ENCODE measurements at regions not wholly inside any gene's neighbourhood (a gene's known extent, or its start where the extent isn't known, plus 50 kb on each side); places are given as distances from the start of the nearest gene placed in this dataset.
"Not testable (repeated sequence)": the region's sequence is repeated elsewhere in the genome, so short reads cannot be mapped to it uniquely, and the experiment has no call there.

DNA sequence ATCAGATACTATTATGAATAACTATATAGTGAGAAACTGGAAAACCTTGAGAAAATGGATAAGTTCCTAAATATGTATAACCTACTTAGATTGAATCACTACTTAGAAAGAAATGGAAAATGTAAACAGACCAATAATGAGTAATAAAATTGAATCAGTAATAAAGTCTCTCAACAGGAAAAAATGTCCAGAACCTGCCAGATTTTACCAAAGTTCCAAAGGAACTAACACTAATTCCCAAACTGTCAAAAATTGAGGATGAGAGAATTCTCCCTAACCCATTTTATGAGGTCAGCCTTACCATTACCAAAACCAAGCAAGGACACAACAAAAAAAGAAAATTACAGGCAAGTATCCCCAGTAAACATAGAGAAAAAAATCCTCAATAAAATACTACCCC, 272.0 kb downstream of the RPAP3 start:
- DNase-seq (no peak), ATAC-seq (ENCODE audit: low read depth) (no peak)
- Mint-ChIP-seq H3K4me1 (no peaks in the 10 kb centered on the region), H3K36me3 (peaks cover 2% of the 10 kb centered on the region), H3K9me3 (peaks cover 11% of the 10 kb centered on the region), H3K27me3 (peaks cover 2% of the 10 kb centered on the region), H3K4me3 (no peak overlapping the region), H3K27ac (no peak overlapping the region)
- POLR2A ChIA-PET, result no interaction called here

DNA sequence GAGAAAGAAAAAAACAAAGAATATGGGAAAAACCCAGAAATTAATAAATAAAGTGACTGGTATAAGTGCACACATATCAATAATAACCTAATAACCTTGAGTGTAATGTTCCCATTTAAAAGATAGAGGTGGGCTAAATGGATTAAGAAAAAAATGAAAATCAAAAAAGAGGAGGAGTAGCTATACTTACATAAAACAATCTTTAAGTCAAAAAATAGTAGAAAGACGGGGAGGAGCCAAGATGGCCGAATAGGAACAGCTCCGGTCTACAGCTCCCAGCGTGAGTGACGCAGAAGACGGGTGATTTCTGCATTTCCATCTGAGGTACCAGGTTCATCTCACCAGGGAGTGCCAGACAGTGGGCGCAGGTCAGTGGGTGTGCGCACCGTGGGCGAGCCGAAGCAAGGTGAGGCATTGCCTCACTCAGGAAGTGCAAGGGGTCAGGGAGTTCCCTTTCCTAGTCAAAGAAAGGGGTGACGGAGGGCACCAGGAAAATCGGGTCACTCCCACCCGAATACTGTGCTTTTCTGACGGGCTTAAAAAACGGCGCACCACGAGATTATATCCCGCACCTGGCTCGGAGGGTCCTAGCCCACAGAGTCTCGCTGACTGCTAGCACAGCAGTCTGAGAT, 279.0 kb downstream of the RPAP3 start:
- POLR2A ChIA-PET, DNase-seq, H3K27me3 Mint-ChIP-seq: not testable (repeated sequence)

DNA sequence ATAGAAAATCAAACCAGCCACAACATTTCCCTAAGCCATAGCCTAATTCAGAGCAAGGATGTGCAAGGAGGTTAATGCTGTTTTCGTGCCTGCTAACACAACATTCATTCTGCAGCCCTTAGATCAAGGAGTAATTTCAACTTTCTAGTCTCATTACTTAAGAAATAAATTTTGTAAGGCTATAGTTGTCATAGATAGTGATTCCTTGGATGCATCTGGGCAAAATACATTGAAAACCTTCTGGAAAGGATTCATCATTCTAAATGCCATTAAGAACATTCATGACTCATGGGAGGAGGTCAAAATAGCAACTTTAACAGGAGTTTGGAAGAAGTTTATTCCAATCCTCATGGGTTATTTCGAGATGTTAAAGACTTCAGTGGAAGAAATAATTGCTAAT, 283.2 kb downstream of the RPAP3 start:
- H3K4me3 Mint-ChIP-seq, result no peak overlapping the region

More for the DNA sequence above, 279.0 kb downstream of the RPAP3 start:
- not testable (repeated sequence) for ATAC-seq (ENCODE audit: low read depth); H3K36me3 Mint-ChIP-seq; H3K4me1 Mint-ChIP-seq
- peaks cover 13% of the 10 kb centered on the region for H3K9me3 Mint-ChIP-seq
- H3K27ac Mint-ChIP-seq, result peak overlapping the region; percentile 18
- H3K4me3 Mint-ChIP-seq, result peak overlapping the region; percentile 41

DNA sequence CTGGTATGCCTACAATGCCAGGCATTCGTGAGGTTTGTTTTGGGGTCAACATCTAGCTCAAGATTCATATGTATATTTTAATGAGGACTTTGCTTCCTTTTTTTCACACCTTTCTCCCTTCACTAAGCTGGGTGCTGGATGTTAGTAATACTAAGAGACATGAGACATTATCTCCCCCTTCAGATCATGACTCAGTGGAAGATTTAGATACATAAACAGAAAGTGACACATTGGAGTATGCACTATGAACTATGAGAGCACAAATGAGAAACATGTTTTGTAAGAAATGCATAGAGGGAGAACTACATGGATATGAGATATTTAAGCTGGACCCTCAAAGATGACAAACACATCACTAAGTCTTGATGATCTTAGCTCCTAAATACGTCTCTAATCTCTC, 286.3 kb downstream of the RPAP3 start:
- Mint-ChIP-seq H3K4me1 (no peaks in the 10 kb centered on the region), H3K4me3 (no peak overlapping the region), H3K9me3 (peaks cover 2% of the 10 kb centered on the region), H3K36me3 (peaks cover 3% of the 10 kb centered on the region), H3K27me3 (no peaks in the 10 kb centered on the region), H3K27ac (no peak overlapping the region)
- DNase-seq (no peak), ATAC-seq (ENCODE audit: low read depth) (no peak)
- POLR2A ChIA-PET, result no interaction called here

More for the DNA sequence above, 283.2 kb downstream of the RPAP3 start:
- no peaks in the 10 kb centered on the region for H3K27me3 Mint-ChIP-seq
- DNase-seq, result no peak
- H3K9me3 Mint-ChIP-seq, result peaks cover 13% of the 10 kb centered on the region
- POLR2A ChIA-PET, result no interaction called here
- H3K4me1 Mint-ChIP-seq, result peaks cover 2% of the 10 kb centered on the region
- H3K27ac Mint-ChIP-seq, result no peak overlapping the region
- H3K36me3 Mint-ChIP-seq, result peaks cover 4% of the 10 kb centered on the region
- no peak for ATAC-seq (ENCODE audit: low read depth)

DNA sequence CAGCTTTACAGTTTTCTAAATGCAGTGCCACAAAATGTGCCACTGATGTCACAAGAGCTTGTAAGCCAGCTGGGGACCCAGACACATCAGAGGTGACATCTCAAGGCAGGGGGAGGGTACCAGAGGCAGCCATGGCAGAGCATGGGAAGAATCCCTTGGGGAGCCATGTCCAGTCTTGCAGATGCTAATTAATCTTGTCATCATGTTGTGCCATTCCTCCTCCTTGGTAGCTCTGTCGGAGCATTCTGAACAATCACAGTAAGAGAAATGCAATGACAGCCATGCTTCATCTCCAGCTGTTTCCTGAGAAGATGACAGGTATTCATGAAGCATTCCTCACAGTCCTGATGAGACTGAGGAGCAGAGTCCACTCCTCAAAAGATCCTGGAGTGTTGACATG, 287.9 kb downstream of the RPAP3 start:
- Mint-ChIP-seq H3K27me3 (no peaks in the 10 kb centered on the region), H3K4me1 (peaks cover 5% of the 10 kb centered on the region), H3K4me3 (no peak overlapping the region), H3K9me3 (peaks cover 2% of the 10 kb centered on the region), H3K36me3 (peaks cover 4% of the 10 kb centered on the region), H3K27ac (no peak overlapping the region)
- ATAC-seq (ENCODE audit: low read depth) (no peak), DNase-seq (no peak)
- POLR2A ChIA-PET, result no interaction called here

DNA sequence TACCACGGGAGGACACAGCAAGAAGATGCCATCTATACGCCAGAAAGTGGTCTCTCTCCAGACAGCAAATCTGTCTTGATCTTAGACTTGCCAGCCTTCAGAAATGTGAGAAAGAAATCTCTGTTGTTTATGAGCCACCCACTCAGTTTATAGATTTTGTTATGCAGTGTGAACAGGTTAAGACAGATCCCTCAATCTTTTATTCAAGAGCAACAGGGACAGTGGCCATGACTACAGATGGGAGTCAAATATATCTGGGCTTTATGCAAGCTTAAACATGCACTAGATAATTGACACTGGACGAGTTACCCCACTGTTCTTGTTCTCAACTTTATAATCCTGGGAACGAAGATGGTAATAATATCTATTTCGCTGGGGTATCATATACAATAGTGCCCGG, 288.7 kb downstream of the RPAP3 start:
- ATAC-seq (ENCODE audit: low read depth) (no peak), DNase-seq (no peak)
- POLR2A ChIA-PET, result no interaction called here
- H3K27ac Mint-ChIP-seq, result no peak overlapping the region
- peaks cover 4% of the 10 kb centered on the region for H3K36me3 Mint-ChIP-seq
- peaks cover 10% of the 10 kb centered on the region for H3K4me1 Mint-ChIP-seq
- peaks cover 2% of the 10 kb centered on the region for H3K9me3 Mint-ChIP-seq
- no peaks in the 10 kb centered on the region for H3K27me3 Mint-ChIP-seq
- no peak overlapping the region for H3K4me3 Mint-ChIP-seq

DNA sequence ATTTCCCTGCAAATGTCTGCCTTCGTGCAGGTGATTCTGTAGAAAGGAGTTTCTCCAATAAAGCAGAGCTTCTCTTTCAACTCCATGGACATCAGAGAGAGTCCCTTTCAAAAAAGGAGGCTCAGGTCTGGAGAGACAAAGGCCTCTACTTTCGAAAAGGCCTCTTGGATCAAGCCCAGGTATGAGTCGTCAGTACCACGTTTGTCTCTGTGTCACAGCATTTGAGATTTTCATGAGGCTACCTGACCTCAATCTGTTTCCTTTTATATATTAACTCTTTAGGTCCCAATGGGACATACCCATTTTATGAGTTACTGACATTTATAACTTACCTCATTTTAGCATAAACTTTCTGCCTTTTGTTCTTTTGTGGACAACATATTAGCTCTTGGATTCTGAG, 290.8 kb downstream of the RPAP3 start:
- H3K27ac Mint-ChIP-seq, result no peak overlapping the region
- POLR2A ChIA-PET, result no interaction called here
- H3K27me3 Mint-ChIP-seq, result no peaks in the 10 kb centered on the region
- no peak for ATAC-seq (ENCODE audit: low read depth)
- H3K4me1 Mint-ChIP-seq, result peaks cover 15% of the 10 kb centered on the region
- peaks cover 2% of the 10 kb centered on the region for H3K9me3 Mint-ChIP-seq
- H3K4me3 Mint-ChIP-seq, result no peak overlapping the region
- H3K36me3 Mint-ChIP-seq, result peaks cover 4% of the 10 kb centered on the region
- DNase-seq, result no peak

DNA sequence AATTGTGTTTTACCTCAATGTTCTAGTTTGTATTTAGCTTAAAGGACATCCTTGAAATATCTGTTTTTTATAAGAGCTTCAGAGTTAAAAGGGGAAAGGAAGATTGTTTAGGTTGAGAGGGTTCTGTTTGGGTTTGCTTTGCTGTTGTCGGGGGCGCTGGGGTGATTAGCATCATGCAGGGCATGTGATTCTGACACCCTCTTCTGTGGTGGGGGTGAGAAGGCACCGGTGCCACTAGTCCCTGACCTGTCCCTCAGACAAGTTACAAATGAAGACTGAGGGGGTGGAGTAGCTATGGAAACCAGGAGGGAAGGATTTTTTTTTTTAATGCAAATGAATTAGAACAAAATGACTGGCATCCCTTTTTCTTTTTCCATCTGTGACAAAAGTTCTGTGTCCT, 291.3 kb downstream of the RPAP3 start:
- H3K4me3 Mint-ChIP-seq, result no peak overlapping the region

DNA sequence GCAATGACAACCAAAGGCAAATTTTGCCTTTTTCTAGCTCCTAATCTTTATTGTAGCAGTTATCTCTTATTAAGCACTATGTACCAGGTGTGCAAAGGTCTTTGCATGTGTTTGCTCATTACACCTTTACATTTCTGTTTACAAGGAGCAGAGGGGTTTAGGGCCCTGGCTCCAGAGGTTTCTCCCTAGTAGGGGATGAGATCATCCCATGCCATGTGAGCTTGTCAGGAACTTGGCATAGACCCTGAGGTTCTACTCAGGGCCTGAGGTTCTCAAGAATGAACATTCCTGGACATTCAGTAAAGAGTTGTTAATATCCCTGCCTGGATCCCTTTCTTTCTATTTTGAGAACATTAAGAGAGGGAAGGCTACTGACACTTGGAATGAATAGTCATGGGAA, 292.0 kb downstream of the RPAP3 start:
- H3K4me1 Mint-ChIP-seq, result peaks cover 15% of the 10 kb centered on the region
- H3K36me3 Mint-ChIP-seq, result peaks cover 4% of the 10 kb centered on the region
- peaks cover 2% of the 10 kb centered on the region for H3K9me3 Mint-ChIP-seq
- H3K27me3 Mint-ChIP-seq, result no peaks in the 10 kb centered on the region
- ATAC-seq (ENCODE audit: low read depth), result no peak
- H3K27ac Mint-ChIP-seq, result no peak overlapping the region
- DNase-seq, result no peak
- POLR2A ChIA-PET, result no interaction called here
- no peak overlapping the region for H3K4me3 Mint-ChIP-seq

More for the DNA sequence above, 291.3 kb downstream of the RPAP3 start:
- POLR2A ChIA-PET, result no interaction called here
- ATAC-seq (ENCODE audit: low read depth) (no peak), DNase-seq (no peak)
- Mint-ChIP-seq H3K27me3 (no peaks in the 10 kb centered on the region), H3K9me3 (peaks cover 2% of the 10 kb centered on the region), H3K27ac (no peak overlapping the region), H3K36me3 (peaks cover 4% of the 10 kb centered on the region), H3K4me1 (peaks cover 15% of the 10 kb centered on the region)

DNA sequence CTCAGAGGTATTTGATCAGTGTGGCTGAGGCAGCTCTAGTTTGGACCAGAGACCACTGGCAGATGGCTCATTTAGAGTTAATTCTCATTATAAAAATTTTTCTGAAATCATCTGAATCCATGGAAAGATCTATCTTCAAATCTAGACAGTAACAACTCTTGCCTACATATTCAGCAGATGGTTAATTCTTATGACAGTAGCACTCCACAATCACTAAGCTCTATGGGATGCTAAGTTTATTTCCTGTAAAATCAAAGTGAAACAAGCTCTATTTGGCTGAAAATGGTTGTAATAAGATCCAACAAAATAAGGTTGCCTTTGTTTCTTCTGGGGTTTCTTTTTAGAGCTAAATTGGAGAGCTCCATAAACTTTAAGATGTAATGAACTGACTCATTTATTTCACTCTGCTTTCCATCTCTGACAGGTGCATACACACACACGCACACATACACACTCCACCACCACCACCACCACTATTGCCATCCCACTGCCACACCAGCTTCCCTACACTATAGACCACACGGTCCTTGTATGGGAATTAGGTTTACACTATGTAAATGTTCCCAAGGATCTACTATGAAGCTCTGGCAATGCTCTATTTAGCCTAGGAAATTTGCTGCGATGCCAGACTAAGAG, 293.1 kb downstream of the RPAP3 start:
- H3K36me3 Mint-ChIP-seq, result peaks cover 4% of the 10 kb centered on the region
- POLR2A ChIA-PET, result no interaction called here
- no peak for ATAC-seq (ENCODE audit: low read depth)
- peaks cover 22% of the 10 kb centered on the region for H3K4me1 Mint-ChIP-seq
- no peak overlapping the region for H3K4me3 Mint-ChIP-seq
- H3K9me3 Mint-ChIP-seq, result peaks cover 2% of the 10 kb centered on the region
- DNase-seq, result no peak
- H3K27me3 Mint-ChIP-seq, result no peaks in the 10 kb centered on the region
- H3K27ac Mint-ChIP-seq, result no peak overlapping the region

DNA sequence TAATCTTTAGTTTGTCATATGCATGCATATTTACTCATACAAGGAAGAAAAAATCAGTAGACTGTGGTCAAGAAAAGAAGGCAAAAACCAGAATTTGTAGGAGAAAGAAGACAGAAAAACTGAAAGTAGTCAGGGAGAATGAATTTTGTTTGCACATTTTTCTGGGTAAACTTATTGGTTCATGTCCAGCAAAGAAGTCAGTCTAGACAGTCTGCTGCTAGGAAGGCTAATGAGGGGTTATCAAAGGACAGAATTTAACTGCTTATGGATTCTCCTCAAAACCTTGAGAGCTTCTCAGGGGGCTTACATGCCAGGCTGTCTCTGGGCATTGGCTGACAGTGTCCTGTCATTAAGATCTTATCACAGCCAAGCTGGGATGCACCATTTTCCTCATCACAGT, 293.9 kb downstream of the RPAP3 start:
- Mint-ChIP-seq H3K9me3 (peaks cover 2% of the 10 kb centered on the region), H3K4me3 (no peak overlapping the region), H3K4me1 (peaks cover 27% of the 10 kb centered on the region), H3K36me3 (peaks cover 4% of the 10 kb centered on the region), H3K27me3 (no peaks in the 10 kb centered on the region), H3K27ac (no peak overlapping the region)
- ATAC-seq (ENCODE audit: low read depth) (no peak), DNase-seq (no peak)
- POLR2A ChIA-PET, result no interaction called here

DNA sequence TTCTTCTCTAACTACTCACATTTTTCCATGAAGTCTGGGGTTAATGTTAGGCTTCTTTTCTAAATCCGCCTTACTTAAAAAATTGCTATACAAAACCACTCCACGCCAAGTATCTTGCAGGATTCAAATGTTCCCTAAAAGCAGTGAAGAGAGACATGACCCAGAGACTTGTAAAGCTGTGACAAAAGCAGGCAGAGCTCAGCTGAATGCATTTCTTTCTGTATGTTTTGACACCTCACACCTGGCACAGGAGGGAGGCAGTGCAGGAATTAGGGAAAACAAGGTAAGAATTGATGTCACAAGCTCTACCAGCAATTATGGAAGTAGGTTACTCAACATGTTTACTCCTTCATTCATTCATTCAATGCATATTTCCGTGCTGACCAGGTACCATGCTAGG, 295.0 kb downstream of the RPAP3 start:
- peaks cover 2% of the 10 kb centered on the region for H3K9me3 Mint-ChIP-seq
- ATAC-seq (ENCODE audit: low read depth), result no peak
- peaks cover 27% of the 10 kb centered on the region for H3K4me1 Mint-ChIP-seq
- POLR2A ChIA-PET, result no interaction called here
- H3K27ac Mint-ChIP-seq, result no peak overlapping the region
- DNase-seq, result no peak
- H3K36me3 Mint-ChIP-seq, result peaks cover 3% of the 10 kb centered on the region
- H3K27me3 Mint-ChIP-seq, result no peaks in the 10 kb centered on the region
- H3K4me3 Mint-ChIP-seq, result no peak overlapping the region

DNA sequence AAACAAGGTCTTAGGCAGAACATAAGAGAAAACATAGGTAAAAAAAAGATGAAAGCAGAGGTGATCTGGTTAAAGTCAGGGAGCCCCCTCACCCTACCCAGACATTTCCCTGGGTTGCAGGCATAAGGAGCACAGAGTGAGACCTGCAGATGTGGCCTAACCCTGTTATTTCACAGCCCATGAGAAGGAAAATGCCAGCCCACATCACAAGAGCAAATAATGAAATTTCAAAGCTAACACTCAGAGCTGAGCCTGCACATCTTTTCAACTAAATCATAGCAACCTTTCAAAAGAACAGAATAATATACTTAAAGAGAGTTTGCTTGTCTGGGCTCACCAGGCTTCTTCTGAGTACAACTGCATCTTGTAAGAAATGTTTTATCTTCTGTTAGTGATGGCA, 295.4 kb downstream of the RPAP3 start:
- Mint-ChIP-seq H3K4me3 (no peak overlapping the region), H3K4me1 (peaks cover 27% of the 10 kb centered on the region), H3K27me3 (no peaks in the 10 kb centered on the region), H3K36me3 (peaks cover 6% of the 10 kb centered on the region), H3K27ac (no peak overlapping the region), H3K9me3 (peaks cover 3% of the 10 kb centered on the region)
- ATAC-seq (ENCODE audit: low read depth), result no peak
- POLR2A ChIA-PET, result no interaction called here
- no peak for DNase-seq

DNA sequence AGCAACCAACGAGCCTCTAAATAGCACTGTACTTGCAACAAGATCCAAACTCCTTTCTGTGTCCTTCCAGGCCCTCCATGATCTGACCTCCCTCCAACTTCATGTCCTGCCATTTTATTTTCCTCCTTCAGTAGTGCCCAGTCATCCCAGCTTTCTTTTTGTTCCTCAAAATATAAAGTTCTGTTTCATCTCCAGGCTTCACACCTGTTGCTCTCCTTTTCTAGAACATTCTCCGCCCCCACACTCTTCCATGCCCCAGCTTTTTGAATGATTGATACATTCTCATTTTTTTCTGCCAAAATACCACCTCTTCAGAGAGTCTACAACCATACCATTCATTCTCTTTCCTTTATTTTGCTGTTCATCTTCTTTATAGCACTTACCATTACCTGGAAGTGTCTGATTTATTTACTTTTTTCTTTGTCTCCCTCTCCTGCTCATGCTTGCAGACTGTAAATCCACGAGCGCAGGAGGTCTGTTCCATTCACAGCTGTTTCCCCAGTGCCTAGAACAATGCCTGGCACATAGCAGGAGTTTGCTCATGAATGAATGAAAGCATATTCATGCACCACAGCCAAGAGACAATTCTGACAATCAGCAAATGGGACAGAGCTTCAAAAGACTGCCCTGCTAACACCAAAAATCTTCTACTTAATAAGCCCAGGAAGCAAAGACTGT, 296.4 kb downstream of the RPAP3 start:
- DNase-seq, result no peak

More for the DNA sequence above, 296.4 kb downstream of the RPAP3 start:
- Mint-ChIP-seq H3K4me1 (peaks cover 27% of the 10 kb centered on the region), H3K4me3 (no peak overlapping the region), H3K9me3 (peaks cover 3% of the 10 kb centered on the region), H3K27me3 (no peaks in the 10 kb centered on the region), H3K27ac (no peak overlapping the region), H3K36me3 (peaks cover 6% of the 10 kb centered on the region)
- no peak for ATAC-seq (ENCODE audit: low read depth)
- POLR2A ChIA-PET, result no interaction called here

Data from activated naive CD8-positive, alpha-beta T cell treated with anti-CD3 and anti-CD28 coated beads, Interleukin-2, amount 10 ng/mL, durations not matched to agents 7 days and 5 days (primary cell).